ENCODE measurements at regions not wholly inside any gene's neighbourhood (a gene's known extent, or its start where the extent isn't known, plus 50 kb on each side); places are given as distances from the start of the nearest gene placed in this dataset.

- H2BK5ac ChIP-seq (ENCODE audit: low read depth, low read length), result no peak overlapping the region
- WGBS, 2 experiments (ENCODE audit: extremely low coverage in 1 of 2, insufficient coverage in 1 of 2, insufficient read length in 1 of 2, insufficient replicate concordance in 2 of 2, low coverage in 1 of 2, low lambda C conversion rate in 2 of 2, missing lambda C conversion rate in 1 of 2), result 87% methylated on average over 4 of the region's 4 CpGs; no CpG with 5 or more reads in 1 of the 2 experiments
- no peak overlapping the region for H2AFZ ChIP-seq (ENCODE audit: low read length)
- ChIA-PET CTCF (ENCODE audit: partially characterized antibody) (interaction anchor here (1.2 kb wide), 1 partner anchor 34 kb away, joined by 3 read pairs; no protein-coding TSS in a partner anchor), POLR2A (ENCODE audit: partially characterized antibody) (interaction anchor here (1.4 kb wide), 1 partner anchor 10 kb away, joined by 3 read pairs; no protein-coding TSS in a partner anchor)
- no peak overlapping the region for H3K14ac ChIP-seq (ENCODE audit: insufficient read length)
- H3K4me3 ChIP-seq (ENCODE audit: extremely low read depth in 1 of 4, insufficient read depth in 2 of 4, low read depth in 3 of 4, low read length in 4 of 4), result no peak overlapping the region
- H3K4me2 ChIP-seq (ENCODE audit: insufficient read depth in 1 of 2, low read depth in 2 of 2, low read length in 2 of 2), result no peak overlapping the region
- no peak overlapping the region for H2BK12ac ChIP-seq (ENCODE audit: low read depth, low read length)
- no peaks in the 10 kb centered on the region for H3K79me2 ChIP-seq (ENCODE audit: control insufficient read depth in 1 of 2, insufficient read depth in 2 of 2, low read length in 2 of 2)
- H3K56ac ChIP-seq (replicated peaks; ENCODE audit: insufficient read length, low read depth, low read length), result no peak overlapping the region
- H2BK20ac ChIP-seq (ENCODE audit: low read length), result no peak overlapping the region
- H4K8ac ChIP-seq (ENCODE audit: extremely low read depth, insufficient read depth, low read length), result no peak overlapping the region
- no peak overlapping the region for H3K9ac ChIP-seq (replicated peaks in 1 of 4; ENCODE audit: extremely low read depth in 1 of 4, low read depth in 3 of 4, low read length in 3 of 4)
- H4K91ac ChIP-seq (replicated peaks; ENCODE audit: insufficient read length, low read length), result no peak overlapping the region
- H2BK15ac ChIP-seq (ENCODE audit: low read length), result no peak overlapping the region
- H3K4ac ChIP-seq (replicated peaks; ENCODE audit: insufficient read length, low read depth, low read length), result no peak overlapping the region
- H3K23me2 ChIP-seq (ENCODE audit: low read depth, low read length), result no peaks in the 10 kb centered on the region
- H3K4me1 ChIP-seq (replicated peaks in 1 of 4; ENCODE audit: control insufficient read depth in 3 of 4, insufficient read depth in 4 of 4, low read length in 3 of 4), result no peaks in the 10 kb centered on the region
- H3K27ac ChIP-seq (ENCODE audit: low read depth, low read length), result no peak overlapping the region
- H2AK5ac ChIP-seq (ENCODE audit: low read depth, low read length), result no peak overlapping the region
- no peaks in the 10 kb centered on the region for H3K79me1 ChIP-seq (ENCODE audit: low read depth, low read length)
- H4K20me1 ChIP-seq (replicated peaks in 1 of 2; ENCODE audit: control insufficient read depth in 1 of 2, insufficient read depth in 2 of 2, low read length in 2 of 2), result no peaks in the 10 kb centered on the region
- H3K23ac ChIP-seq (ENCODE audit: insufficient read length), result no peak overlapping the region
- no peaks in the 10 kb centered on the region for H3K27me3 ChIP-seq (replicated peaks in 1 of 4; ENCODE audit: control insufficient read depth in 3 of 4, extremely low read depth in 1 of 4, insufficient read depth in 3 of 4, low read length in 3 of 4)
- H3K36me3 ChIP-seq (ENCODE audit: control insufficient read depth in 2 of 4, insufficient read depth in 4 of 4, low read length in 3 of 4), result no peaks in the 10 kb centered on the region
- DNase-seq (ENCODE audit: low read depth in 1 of 2, low spot score in 2 of 2) (no peak), FAIRE-seq (no peak)
- H4K5ac ChIP-seq (ENCODE audit: insufficient read length, low read depth, low read length), result no peak overlapping the region
- H2BK120ac ChIP-seq (replicated peaks; ENCODE audit: low read depth, low read length), result no peak overlapping the region
- no peak overlapping the region for H3K18ac ChIP-seq (ENCODE audit: extremely low read depth, low read length)
- no peaks in the 10 kb centered on the region for H3K9me3 ChIP-seq (ENCODE audit: insufficient read depth in 2 of 2, low read depth in 1 of 2, low read length in 1 of 2)
- TF ChIP-seq RBBP5 (IDR thresholded peaks at IDR 0.05; ENCODE audit: borderline replicate concordance, low read depth, low read length) (no peak), EZH2 (IDR thresholded peaks at IDR 0.05; ENCODE audit: low read depth, low read length, severe bottlenecking) (no peak), CTBP2 (IDR thresholded peaks at IDR 0.05; ENCODE audit: borderline replicate concordance, insufficient read depth, insufficient read length, low read length) (no peak), CHD2 (IDR thresholded peaks at IDR 0.05; ENCODE audit: low read length) (no peak), RXRA (IDR thresholded peaks at IDR 0.05; ENCODE audit: insufficient read depth, low read depth, low read length) (no peak), MAFK (IDR thresholded peaks at IDR 0.05; ENCODE audit: low read depth, low read length) (no peak), SIRT6 (IDR thresholded peaks at IDR 0.05; ENCODE audit: low read length) (no peak), RFX5 (IDR thresholded peaks at IDR 0.05; ENCODE audit: borderline replicate concordance, low read depth, low read length) (no peak), CREB1 (IDR thresholded peaks at IDR 0.05) (no peak), EP300 (IDR thresholded peaks at IDR 0.05; ENCODE audit: borderline replicate concordance in 1 of 2, low read depth in 2 of 2, low read length in 2 of 2) (no peak), SRF (IDR thresholded peaks at IDR 0.05; ENCODE audit: low read depth, low read length) (no peak), PHF8 (conservative IDR thresholded peaks at IDR 0.05; ENCODE audit: low read depth, low read length) (no peak), TBP (IDR thresholded peaks at IDR 0.05; ENCODE audit: low read depth, low read length) (no peak), ZNF274 (IDR thresholded peaks at IDR 0.05; ENCODE audit: borderline replicate concordance, extremely low read depth, low read length) (no peak), POLR2A (IDR thresholded peaks at IDR 0.05; ENCODE audit: control extremely low read depth in 1 of 2, low read depth in 2 of 2, low read length in 2 of 2) (no peak)
These were observed 342.1 kb downstream of the TLE4 start for GRCh38 chr9:79913867-79914266.
